Endothelial cell of umbilical vein (primary cell): ENCODE measurements at regions not wholly inside any gene's neighbourhood (a gene's known extent, or its start where the extent isn't known, plus 50 kb on each side); places are given as distances from the start of the nearest gene placed in this dataset.

ENCODE experiments used
- BruUV-seq: library from RNA; stranded (reverse); fragments of 400-500 nt; replicated peaks from 2 replicates; lab custom pipeline; 2021; lab: Mats Ljungman, UMichigan
- CTCF ChIA-PET: fragments of 300-600, 350-600 bp; sonication (Branson Sonifier 250); formaldehyde crosslinking; loops from one replicate; lab custom pipeline; 2021; ENCODE audit warnings: antibody characterized with exemption, inconsistent platforms; lab: Charles Lee
- POLR2A ChIA-PET: fragments of 300-600, 350-600 bp; sonication (Branson Sonifier 250); formaldehyde crosslinking; loops from one replicate; lab custom pipeline; 2021; ENCODE audit warnings: antibody characterized with exemption, inconsistent platforms; lab: Charles Lee
- DNase-seq: peaks from one replicate; pipeline ENCODE4 v3.0.0-alpha.2; 2011; ENCODE audit warnings: low read depth, low spot score
- FAIRE-seq: peaks from 2 replicates; lab custom pipeline; 2011; peaks lifted over from hg19 to GRCh38; lab: Jason Lieb, UNC
- H2AFZ ChIP-seq: 2 replicates; pipeline ENCODE4 v1.6.0; 2012; ENCODE audit warnings: low read depth, low read length, control low read depth, inconsistent platforms
- H3K27ac ChIP-seq: 2 replicates; pipeline ENCODE4 v1.5.1; 2011; ENCODE audit warnings: low read depth, mild to moderate bottlenecking, control low read depth, low read length, moderate library complexity; ENCODE audit not compliant: insufficient read depth
- H3K27me3 ChIP-seq, 2 experiments: 2 replicates each; pipeline versions ENCODE4 v1.6.0 to v1.6.1; 2011; ENCODE audit warnings: low read length in 2 of 2, mixed read lengths in 1 of 2; ENCODE audit not compliant: control insufficient read depth in 2 of 2, insufficient read depth in 2 of 2
- H3K36me3 ChIP-seq, 2 experiments: 2 replicates in 1 of 2; 3 replicates in 1 of 2; pipeline ENCODE4 v1.5.1; 2011; ENCODE audit warnings: low read length in 2 of 2, mild to moderate bottlenecking in 1 of 2, moderate library complexity in 1 of 2; ENCODE audit not compliant: control insufficient read depth in 2 of 2, insufficient read depth in 2 of 2; ENCODE audit errors: extremely low read depth in 1 of 2
- H3K4me1 ChIP-seq: 3 replicates; pipeline ENCODE4 v1.5.1; 2011; ENCODE audit warnings: mild to moderate bottlenecking, low read length; ENCODE audit not compliant: control insufficient read depth, insufficient read depth; ENCODE audit errors: extremely low read depth
- H3K4me2 ChIP-seq: 2 replicates; pipeline ENCODE4 v1.6.1; 2011; ENCODE audit warnings: low read length, control low read depth, mixed read lengths; ENCODE audit not compliant: insufficient read depth
- H3K4me3 ChIP-seq, 3 experiments: fragments of 200-600 bp in 1 of 3; sonication (generic), shearing (Covaris generic) in 1 of 3; replicated peaks in 1 of 3; 2 replicates each; pipeline ENCODE4 v1.5.1; 2011 to 2016; ENCODE audit warnings: control low read depth in 3 of 3, low read length in 3 of 3, mild to moderate bottlenecking in 2 of 3, inconsistent platforms in 1 of 3, low read depth in 1 of 3, moderate library complexity in 1 of 3; ENCODE audit not compliant: insufficient read depth in 1 of 3
- H3K79me2 ChIP-seq: 2 replicates; pipeline ENCODE4 v1.6.0; 2012; ENCODE audit warnings: low read length, inconsistent platforms; ENCODE audit not compliant: control insufficient read depth, insufficient read depth
- H3K9ac ChIP-seq: replicated peaks from 2 replicates; pipeline ENCODE3; 2011; ENCODE audit warnings: low read length, control low read depth; ENCODE audit not compliant: insufficient read depth; ENCODE audit errors: extremely low read depth
- H3K9me1 ChIP-seq: replicated peaks from 3 replicates; pipeline ENCODE4 v1.6.0; 2011; ENCODE audit warnings: mild to moderate bottlenecking, low read length; ENCODE audit not compliant: control insufficient read depth, insufficient read depth; ENCODE audit errors: extremely low read depth
- H3K9me3 ChIP-seq: replicated peaks from 2 replicates; pipeline ENCODE4 v1.5.1; 2012; ENCODE audit warnings: low read length, inconsistent platforms; ENCODE audit not compliant: control insufficient read depth, insufficient read depth
- H4K20me1 ChIP-seq: replicated peaks from 2 replicates; pipeline ENCODE3; 2011; ENCODE audit warnings: mild to moderate bottlenecking, low read length; ENCODE audit not compliant: control insufficient read depth, insufficient read depth; ENCODE audit errors: extremely low read depth
- CTCF ChIP-seq, 2 donors: IDR thresholded peaks; 1 replicate in 1 of 2; 2 replicates in 1 of 2; pipeline ENCODE4 v1.5.1; 2011; ENCODE audit warnings: low read length in 2 of 2, mild to moderate bottlenecking in 2 of 2, moderate library complexity in 2 of 2, control low read depth in 1 of 2, inconsistent platforms in 1 of 2, low read depth in 1 of 2; ENCODE audit not compliant: insufficient read depth in 1 of 2; ENCODE audit errors: extremely low read depth in 1 of 2
- EZH2 ChIP-seq: IDR thresholded peaks from 2 replicates; pipeline ENCODE4 v1.6.1; 2012; ENCODE audit warnings: borderline replicate concordance, low read depth, mild to moderate bottlenecking, moderate library complexity, low read length, inconsistent platforms; ENCODE audit not compliant: severe bottlenecking
- FOS ChIP-seq: IDR thresholded peaks from 2 replicates; pipeline ENCODE4 v1.6.1; 2011; ENCODE audit warnings: mild to moderate bottlenecking, low read length, moderate library complexity, borderline replicate concordance; ENCODE audit not compliant: insufficient read depth
- GATA2 ChIP-seq: IDR thresholded peaks from 2 replicates; pipeline ENCODE4 v1.7.0; 2011; ENCODE audit warnings: low read depth, mild to moderate bottlenecking, moderate library complexity, mixed read lengths, low read length; ENCODE audit not compliant: insufficient read length, insufficient read depth
- JUN ChIP-seq: IDR thresholded peaks from 2 replicates; pipeline ENCODE4 v1.6.1; 2011; ENCODE audit warnings: borderline replicate concordance, low read depth; ENCODE audit not compliant: insufficient read length, insufficient read depth
- MYC ChIP-seq: IDR thresholded peaks from one replicate; pipeline ENCODE4 v1.6.1; 2011; ENCODE audit warnings: mild to moderate bottlenecking, low read depth, low read length
- POLR2A ChIP-seq: IDR thresholded peaks from 2 replicates; pipeline ENCODE4 v1.6.1; 2012; ENCODE audit warnings: low read depth, mild to moderate bottlenecking, control low read depth, low read length
- POLR2AphosphoS5 ChIP-seq: IDR thresholded peaks from 2 replicates; pipeline ENCODE4 v1.6.1; 2012; ENCODE audit warnings: low read depth, mild to moderate bottlenecking, control low read depth, low read length, moderate library complexity; ENCODE audit not compliant: insufficient read depth
- dilution Hi-C: fragments of 300-500 bp; cut with MboI; formaldehyde crosslinking; loops from one replicate; pipeline ENCODE4 v1.15.0; 2019; ENCODE audit warnings: low sequenced_read_pairs; ENCODE audit not compliant: extremely low pct_ligation_motif_present
- intact Hi-C: fragments of 100-400 bp; cut with micrococcal nuclease; formaldehyde crosslinking; loops from one replicate; pipeline ENCODE4 v1.10.0; 2022
- TF ChIP-seq, protein P1 (sequence below): IDR thresholded peaks from 2 replicates; pipeline ENCODE4 v1.6.1; 2011; ENCODE audit not compliant: insufficient read depth, insufficient read length

DNA sequence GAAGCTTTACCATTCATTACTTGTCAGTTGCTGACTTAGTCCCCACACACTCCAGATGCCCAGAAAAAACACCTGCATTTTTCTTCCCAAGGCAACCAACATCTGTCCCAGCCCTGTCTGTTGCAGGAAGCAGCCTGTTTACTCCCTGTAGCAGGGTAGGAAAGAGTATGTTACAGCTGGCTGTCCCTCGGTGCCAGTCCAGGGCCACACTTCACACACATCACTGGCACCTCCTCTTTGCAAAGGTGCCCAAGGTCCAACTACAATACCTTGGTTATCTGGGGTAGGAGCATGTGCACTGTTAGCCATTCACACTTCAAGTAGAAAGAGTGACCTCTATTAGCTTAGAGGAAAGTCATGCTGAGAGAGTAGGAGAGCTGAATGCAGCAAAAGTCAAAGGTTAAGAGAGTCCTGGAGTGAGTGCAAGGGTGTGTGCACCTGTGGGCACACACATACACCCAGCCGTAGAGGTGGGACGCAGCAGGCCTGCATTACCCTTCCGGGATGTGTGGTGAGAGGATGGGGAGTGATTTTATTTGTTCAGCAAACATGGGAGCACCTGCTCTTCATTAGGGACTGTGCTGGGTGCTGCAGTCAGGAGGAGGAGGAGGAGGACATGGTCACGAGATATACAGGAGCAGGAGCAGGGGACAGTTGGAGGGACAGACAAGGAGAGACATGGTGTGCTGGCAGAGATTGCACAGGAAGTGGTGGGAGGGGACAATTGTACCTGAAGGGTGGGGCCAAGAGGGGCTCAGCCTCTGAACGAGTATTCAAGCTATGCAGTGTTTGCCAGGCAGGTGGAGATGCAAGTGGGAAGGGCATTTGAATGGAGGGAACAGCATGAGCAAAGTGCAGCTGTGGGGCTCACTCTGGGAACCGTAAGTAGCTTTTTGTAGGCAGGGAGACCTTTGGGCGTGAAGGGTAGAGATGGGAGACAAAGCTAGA, 69.8 kb downstream of the TSN start:
- Histone ChIP-seq H3K4me2 (no peak overlapping the region), H3K4me3 (no peak overlapping the region), H3K9ac (no peak overlapping the region), H3K27me3 (no peaks in the 10 kb centered on the region), H3K9me1 (no peaks in the 10 kb centered on the region), H3K9me3 (no peaks in the 10 kb centered on the region), H3K4me1 (no peaks in the 10 kb centered on the region), H4K20me1 (no peaks in the 10 kb centered on the region), H3K36me3 (no peaks in the 10 kb centered on the region), H3K27ac (no peak overlapping the region), H3K79me2 (no peaks in the 10 kb centered on the region), H2AFZ (no peak overlapping the region)
- no TSS peak for BruUV-seq
- no peak for FAIRE-seq
- dilution Hi-C loops (no loop called here), intact Hi-C loops (no loop called here)
- no peak for TF ChIP-seq FOS
- no peak for TF ChIP-seq JUN
- no peak for TF ChIP-seq GATA2
- no peak for TF ChIP-seq EZH2
- no peak for TF ChIP-seq POLR2AphosphoS5
- no peak for TF ChIP-seq MYC
- no peak for TF ChIP-seq POLR2A
- no peak for TF ChIP-seq CTCF (IDR thresholded peaks at IDR 0.05; ENCODE audit: extremely low read depth in 1 of 2, insufficient read depth in 1 of 2, low read depth in 1 of 2, low read length in 2 of 2)
- TF ChIP-seq, protein P1, sequence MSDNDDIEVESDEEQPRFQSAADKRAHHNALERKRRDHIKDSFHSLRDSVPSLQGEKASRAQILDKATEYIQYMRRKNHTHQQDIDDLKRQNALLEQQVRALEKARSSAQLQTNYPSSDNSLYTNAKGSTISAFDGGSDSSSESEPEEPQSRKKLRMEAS = no peak
- DNase-seq = no peak
- CTCF ChIA-PET = interaction anchor here (2.0 kb wide), 1 partner anchor 14 kb away, joined by 8 read pairs; no protein-coding TSS in a partner anchor
- POLR2A ChIA-PET = no interaction called here
